ENCODE measurements at regions not wholly inside any gene's neighbourhood (a gene's known extent, or its start where the extent isn't known, plus 50 kb on each side); places are given as distances from the start of the nearest gene placed in this dataset.

DNA sequence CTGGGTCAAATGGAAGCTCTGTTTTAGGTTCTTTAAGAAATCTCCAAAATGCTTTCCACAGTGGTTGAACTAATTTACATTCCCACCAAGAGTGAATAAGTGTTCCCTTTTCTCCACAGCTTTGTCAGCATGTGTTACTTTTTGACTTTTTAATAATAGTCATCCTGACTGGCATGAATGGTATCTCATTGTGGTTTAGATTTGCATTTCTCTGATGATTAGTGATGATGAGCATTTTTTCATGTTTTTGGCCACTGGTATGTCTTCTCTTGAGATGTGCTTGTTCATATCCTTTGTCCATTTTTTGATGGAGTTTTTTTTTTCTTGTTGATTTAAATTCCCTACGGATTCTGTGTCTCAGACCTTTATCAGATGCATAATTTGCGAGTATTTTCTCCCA is 745.0 kb upstream of the BCHE start:
- TF ChIP-seq, protein P1, sequence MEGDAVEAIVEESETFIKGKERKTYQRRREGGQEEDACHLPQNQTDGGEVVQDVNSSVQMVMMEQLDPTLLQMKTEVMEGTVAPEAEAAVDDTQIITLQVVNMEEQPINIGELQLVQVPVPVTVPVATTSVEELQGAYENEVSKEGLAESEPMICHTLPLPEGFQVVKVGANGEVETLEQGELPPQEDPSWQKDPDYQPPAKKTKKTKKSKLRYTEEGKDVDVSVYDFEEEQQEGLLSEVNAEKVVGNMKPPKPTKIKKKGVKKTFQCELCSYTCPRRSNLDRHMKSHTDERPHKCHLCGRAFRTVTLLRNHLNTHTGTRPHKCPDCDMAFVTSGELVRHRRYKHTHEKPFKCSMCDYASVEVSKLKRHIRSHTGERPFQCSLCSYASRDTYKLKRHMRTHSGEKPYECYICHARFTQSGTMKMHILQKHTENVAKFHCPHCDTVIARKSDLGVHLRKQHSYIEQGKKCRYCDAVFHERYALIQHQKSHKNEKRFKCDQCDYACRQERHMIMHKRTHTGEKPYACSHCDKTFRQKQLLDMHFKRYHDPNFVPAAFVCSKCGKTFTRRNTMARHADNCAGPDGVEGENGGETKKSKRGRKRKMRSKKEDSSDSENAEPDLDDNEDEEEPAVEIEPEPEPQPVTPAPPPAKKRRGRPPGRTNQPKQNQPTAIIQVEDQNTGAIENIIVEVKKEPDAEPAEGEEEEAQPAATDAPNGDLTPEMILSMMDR (IDR thresholded peaks at IDR 0.05): no peak
- TF ChIP-seq, protein P2, sequence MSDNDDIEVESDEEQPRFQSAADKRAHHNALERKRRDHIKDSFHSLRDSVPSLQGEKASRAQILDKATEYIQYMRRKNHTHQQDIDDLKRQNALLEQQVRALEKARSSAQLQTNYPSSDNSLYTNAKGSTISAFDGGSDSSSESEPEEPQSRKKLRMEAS (IDR thresholded peaks at IDR 0.05): no peak
- TF ChIP-seq EP300 (IDR thresholded peaks at IDR 0.05) (no peak), POLR2A (IDR thresholded peaks at IDR 0.05; ENCODE audit: low read length) (no peak), SREBF2 (IDR thresholded peaks at IDR 0.05) (no peak), MYC (IDR thresholded peaks at IDR 0.05; ENCODE audit: borderline replicate concordance, low read length) (no peak), CBX8 (IDR thresholded peaks at IDR 0.05) (no peak)
- TF ChIP-seq, protein P3, sequence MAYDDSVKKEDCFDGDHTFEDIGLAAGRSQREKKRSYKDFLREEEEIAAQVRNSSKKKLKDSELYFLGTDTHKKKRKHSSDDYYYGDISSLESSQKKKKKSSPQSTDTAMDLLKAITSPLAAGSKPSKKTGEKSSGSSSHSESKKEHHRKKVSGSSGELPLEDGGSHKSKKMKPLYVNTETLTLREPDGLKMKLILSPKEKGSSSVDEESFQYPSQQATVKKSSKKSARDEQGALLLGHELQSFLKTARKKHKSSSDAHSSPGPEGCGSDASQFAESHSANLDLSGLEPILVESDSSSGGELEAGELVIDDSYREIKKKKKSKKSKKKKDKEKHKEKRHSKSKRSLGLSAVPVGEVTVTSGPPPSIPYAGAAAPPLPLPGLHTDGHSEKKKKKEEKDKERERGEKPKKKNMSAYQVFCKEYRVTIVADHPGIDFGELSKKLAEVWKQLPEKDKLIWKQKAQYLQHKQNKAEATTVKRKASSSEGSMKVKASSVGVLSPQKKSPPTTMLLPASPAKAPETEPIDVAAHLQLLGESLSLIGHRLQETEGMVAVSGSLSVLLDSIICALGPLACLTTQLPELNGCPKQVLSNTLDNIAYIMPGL (CRISPR knock-in tag; IDR thresholded peaks at IDR 0.05; ENCODE audit: borderline replicate concordance): no peak
- TF ChIP-seq, protein P4, sequence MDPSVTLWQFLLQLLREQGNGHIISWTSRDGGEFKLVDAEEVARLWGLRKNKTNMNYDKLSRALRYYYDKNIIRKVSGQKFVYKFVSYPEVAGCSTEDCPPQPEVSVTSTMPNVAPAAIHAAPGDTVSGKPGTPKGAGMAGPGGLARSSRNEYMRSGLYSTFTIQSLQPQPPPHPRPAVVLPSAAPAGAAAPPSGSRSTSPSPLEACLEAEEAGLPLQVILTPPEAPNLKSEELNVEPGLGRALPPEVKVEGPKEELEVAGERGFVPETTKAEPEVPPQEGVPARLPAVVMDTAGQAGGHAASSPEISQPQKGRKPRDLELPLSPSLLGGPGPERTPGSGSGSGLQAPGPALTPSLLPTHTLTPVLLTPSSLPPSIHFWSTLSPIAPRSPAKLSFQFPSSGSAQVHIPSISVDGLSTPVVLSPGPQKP (IDR thresholded peaks at IDR 0.05; ENCODE audit: low read depth, low read length): no peak
